AML-193 (cell line): ENCODE measurements at regions not wholly inside any gene's neighbourhood (a gene's known extent, or its start where the extent isn't known, plus 50 kb on each side); places are given as distances from the start of the nearest gene placed in this dataset.
"Not testable (repeated sequence)": the region's sequence is repeated elsewhere in the genome, so short reads cannot be mapped to it uniquely, and the experiment has no call there.

Experiments
- DNase-seq, 2 experiments: peaks; one replicate each; lab custom pipeline; 2025; lab: John Stamatoyannopoulos, UW

GRCh38 chr10:8787649-8788048, 733.2 kb downstream of the GATA3 start:
- DNase-seq: no peak

- DNase-seq: no peak
These were observed 735.9 kb downstream of the GATA3 start for GRCh38 chr10:8790390-8790789.

- no peak for DNase-seq
These were observed 740.4 kb downstream of the GATA3 start for GRCh38 chr10:8794860-8795259.

GRCh38 chr10:8800426-8800825, 745.9 kb downstream of the GATA3 start:
- DNase-seq: no peak

- no peak for DNase-seq
These were observed 749.5 kb downstream of the GATA3 start for GRCh38 chr10:8803992-8804391.

GRCh38 chr10:8810677-8811076, 756.2 kb downstream of the GATA3 start:
- no peak for DNase-seq

GRCh38 chr10:8811201-8811600, 756.7 kb downstream of the GATA3 start:
- no peak for DNase-seq

GRCh38 chr10:8815969-8816368, 761.5 kb downstream of the GATA3 start:
- DNase-seq: no peak

- DNase-seq: no peak
These were observed 762.8 kb downstream of the GATA3 start for GRCh38 chr10:8817299-8817698.

- DNase-seq: no peak
These were observed 771.1 kb downstream of the GATA3 start for GRCh38 chr10:8825611-8826010.

- no peak for DNase-seq
These were observed 775.1 kb downstream of the GATA3 start for GRCh38 chr10:8829592-8829991.

GRCh38 chr10:8830048-8830447, 775.6 kb downstream of the GATA3 start:
- DNase-seq: no peak

- DNase-seq: no peak
These were observed 776.4 kb downstream of the GATA3 start for GRCh38 chr10:8830876-8831275.

GRCh38 chr10:8835453-8836167, 781.1 kb downstream of the GATA3 start:
- no peak for DNase-seq

GRCh38 chr10:8840356-8840755, 785.9 kb downstream of the GATA3 start:
- no peak for DNase-seq

GRCh38 chr10:8844141-8844540, 789.7 kb downstream of the GATA3 start:
- DNase-seq: no peak

GRCh38 chr10:8852546-8852945, 798.1 kb downstream of the GATA3 start:
- no peak for DNase-seq

- DNase-seq: no peak
These were observed 798.6 kb downstream of the GATA3 start for GRCh38 chr10:8853048-8853447.

GRCh38 chr10:8868924-8869323, 814.4 kb downstream of the GATA3 start:
- not testable (repeated sequence) for DNase-seq

- no peak for DNase-seq
These were observed 818.8 kb downstream of the GATA3 start for GRCh38 chr10:8873310-8873709.

- DNase-seq: no peak
These were observed 819.8 kb downstream of the GATA3 start for GRCh38 chr10:8874268-8874667.

- DNase-seq: no peak
These were observed 820.5 kb downstream of the GATA3 start for GRCh38 chr10:8874972-8875371.

- DNase-seq: no peak
These were observed 821.7 kb downstream of the GATA3 start for GRCh38 chr10:8876171-8876570.

- DNase-seq: no peak
These were observed 835.0 kb downstream of the GATA3 start for GRCh38 chr10:8889538-8889937.
